Stimulated activated effector memory CD8-positive, alpha-beta T cell treated with anti-CD3 and anti-CD28 coated beads, Interleukin-12 subunit alpha, Interleukin-12 subunit beta, amount 100 ng/mL, for 72 hours (primary cell): ENCODE measurements at regions not wholly inside any gene's neighbourhood (a gene's known extent, or its start where the extent isn't known, plus 50 kb on each side); places are given as distances from the start of the nearest gene placed in this dataset.
A peak's percentile ranks its signal among the peaks of the same experiment; 100 is the strongest.
"Not testable (repeated sequence)": the region's sequence is repeated elsewhere in the genome, so short reads cannot be mapped to it uniquely, and the experiment has no call there.

Source experiments
- ATAC-seq: fragments of 150-1000 bp; cut with Tn5 transposase; 2 replicates; pipeline ENCODE4 v1.10.0; 2021
- DNase-seq, 2 donors: peaks; one replicate each; pipeline ENCODE4 v3.0.0; 2021 to 2022; ENCODE audit warnings: low spot score in 2 of 2
- H3K27ac Mint-ChIP-seq: one replicate; pipeline ENCODE4 v1.8.0; 2022; ENCODE audit warnings: mild to moderate bottlenecking, mixed read lengths
- H3K36me3 Mint-ChIP-seq: one replicate; pipeline ENCODE4 v1.8.0; 2022; ENCODE audit warnings: mild to moderate bottlenecking, mixed read lengths
- H3K4me1 Mint-ChIP-seq: one replicate; pipeline ENCODE4 v1.8.0; 2022; ENCODE audit warnings: mixed read lengths
- H3K4me3 Mint-ChIP-seq: one replicate; pipeline ENCODE4 v1.8.0; 2022; ENCODE audit warnings: mild to moderate bottlenecking, mixed read lengths
- H3K9me3 Mint-ChIP-seq: one replicate; pipeline ENCODE4 v1.8.0; 2022; ENCODE audit warnings: mixed read lengths

- no peaks in the 10 kb centered on the region for H3K36me3 Mint-ChIP-seq
- H3K4me1 Mint-ChIP-seq = no peaks in the 10 kb centered on the region
- H3K9me3 Mint-ChIP-seq = no peaks in the 10 kb centered on the region
- ATAC-seq = no peak
- no peak for DNase-seq
- H3K27ac Mint-ChIP-seq = no peak overlapping the region
- no peak overlapping the region for H3K4me3 Mint-ChIP-seq
Measured at GRCh38 chr10:90079819-90080218, 378.4 kb downstream of the KIF20B start.

- H3K27ac Mint-ChIP-seq, H3K4me1 Mint-ChIP-seq, H3K4me3 Mint-ChIP-seq, H3K36me3 Mint-ChIP-seq, DNase-seq, ATAC-seq, H3K9me3 Mint-ChIP-seq: not testable (repeated sequence)
Measured at GRCh38 chr10:90086606-90087190, 385.3 kb downstream of the KIF20B start.

- Mint-ChIP-seq H3K27ac (no peak overlapping the region), H3K9me3 (no peaks in the 10 kb centered on the region), H3K4me3 (no peak overlapping the region), H3K4me1 (no peaks in the 10 kb centered on the region), H3K36me3 (no peaks in the 10 kb centered on the region)
- no peak for DNase-seq
- peak; percentile 83 for ATAC-seq
Measured at GRCh38 chr10:90087197-90088023, 386.0 kb downstream of the KIF20B start.

- Mint-ChIP-seq H3K4me3 (no peak overlapping the region), H3K9me3 (no peaks in the 10 kb centered on the region), H3K36me3 (no peaks in the 10 kb centered on the region), H3K4me1 (no peaks in the 10 kb centered on the region), H3K27ac (no peak overlapping the region)
- ATAC-seq (no peak), DNase-seq (no peak)
Measured at GRCh38 chr10:90088024-90088317, 386.6 kb downstream of the KIF20B start.

- DNase-seq (no peak), ATAC-seq (no peak)
- H3K9me3 Mint-ChIP-seq = no peaks in the 10 kb centered on the region
- no peaks in the 10 kb centered on the region for H3K36me3 Mint-ChIP-seq
- no peak overlapping the region for H3K27ac Mint-ChIP-seq
- H3K4me3 Mint-ChIP-seq = no peak overlapping the region
- no peaks in the 10 kb centered on the region for H3K4me1 Mint-ChIP-seq
Measured at GRCh38 chr10:90089719-90090118, 388.3 kb downstream of the KIF20B start.

GRCh38 chr10:90096196-90096595 is 394.8 kb downstream of the KIF20B start:
- H3K4me3 Mint-ChIP-seq = no peak overlapping the region
- H3K9me3 Mint-ChIP-seq = no peaks in the 10 kb centered on the region
- no peak for DNase-seq
- no peak for ATAC-seq
- H3K36me3 Mint-ChIP-seq = no peaks in the 10 kb centered on the region
- H3K27ac Mint-ChIP-seq = no peak overlapping the region
- H3K4me1 Mint-ChIP-seq = no peaks in the 10 kb centered on the region

- H3K9me3 Mint-ChIP-seq, H3K36me3 Mint-ChIP-seq, H3K27ac Mint-ChIP-seq, H3K4me3 Mint-ChIP-seq, ATAC-seq, H3K4me1 Mint-ChIP-seq, DNase-seq: not testable (repeated sequence)
Measured at GRCh38 chr10:90107581-90107980, 406.2 kb downstream of the KIF20B start.

GRCh38 chr10:90111671-90112070 is 410.3 kb downstream of the KIF20B start:
- ATAC-seq = no peak
- Mint-ChIP-seq H3K27ac (no peak overlapping the region), H3K4me3 (no peak overlapping the region), H3K4me1 (no peaks in the 10 kb centered on the region), H3K9me3 (peaks cover 6% of the 10 kb centered on the region), H3K36me3 (no peaks in the 10 kb centered on the region)
- no peak for DNase-seq

- H3K4me1 Mint-ChIP-seq = no peaks in the 10 kb centered on the region
- ATAC-seq (no peak), DNase-seq (no peak)
Measured at GRCh38 chr10:90112681-90113080, 411.3 kb downstream of the KIF20B start.

GRCh38 chr10:90118567-90118966 is 417.2 kb downstream of the KIF20B start:
- not testable (repeated sequence) for H3K4me1 Mint-ChIP-seq, H3K4me3 Mint-ChIP-seq, DNase-seq, H3K27ac Mint-ChIP-seq, H3K36me3 Mint-ChIP-seq, ATAC-seq
- peaks cover 11% of the 10 kb centered on the region for H3K9me3 Mint-ChIP-seq

More at GRCh38 chr10:90112681-90113080, 411.3 kb downstream of the KIF20B start:
- Mint-ChIP-seq H3K4me3 (no peak overlapping the region), H3K36me3 (no peaks in the 10 kb centered on the region), H3K9me3 (peaks cover 10% of the 10 kb centered on the region), H3K27ac (no peak overlapping the region)

GRCh38 chr10:90119631-90120280 is 418.4 kb downstream of the KIF20B start:
- not testable (repeated sequence) for H3K4me3 Mint-ChIP-seq, H3K27ac Mint-ChIP-seq, DNase-seq, ATAC-seq, H3K36me3 Mint-ChIP-seq, H3K4me1 Mint-ChIP-seq
- peaks cover 11% of the 10 kb centered on the region for H3K9me3 Mint-ChIP-seq

GRCh38 chr10:90125456-90126255 is 424.3 kb downstream of the KIF20B start:
- H3K36me3 Mint-ChIP-seq = no peaks in the 10 kb centered on the region
- H3K27ac Mint-ChIP-seq = no peak overlapping the region
- no peak overlapping the region for H3K4me3 Mint-ChIP-seq
- peaks cover 4% of the 10 kb centered on the region for H3K9me3 Mint-ChIP-seq
- ATAC-seq = no peak
- no peaks in the 10 kb centered on the region for H3K4me1 Mint-ChIP-seq
- DNase-seq = no peak

- no peak for ATAC-seq
- no peak for DNase-seq
- H3K27ac Mint-ChIP-seq = no peak overlapping the region
- no peaks in the 10 kb centered on the region for H3K36me3 Mint-ChIP-seq
- H3K9me3 Mint-ChIP-seq = peaks cover 4% of the 10 kb centered on the region
- H3K4me3 Mint-ChIP-seq = no peak overlapping the region
- no peaks in the 10 kb centered on the region for H3K4me1 Mint-ChIP-seq
Measured at GRCh38 chr10:90126256-90126595, 424.8 kb downstream of the KIF20B start.

- Mint-ChIP-seq H3K27ac (no peak overlapping the region), H3K4me3 (no peak overlapping the region), H3K4me1 (no peaks in the 10 kb centered on the region), H3K36me3 (no peaks in the 10 kb centered on the region), H3K9me3 (peaks cover 4% of the 10 kb centered on the region)
- ATAC-seq = no peak
- no peak for DNase-seq
Measured at GRCh38 chr10:90130321-90131086, 429.1 kb downstream of the KIF20B start.

GRCh38 chr10:90133606-90134005 is 432.2 kb downstream of the KIF20B start:
- H3K4me3 Mint-ChIP-seq = no peak overlapping the region
- H3K27ac Mint-ChIP-seq = no peak overlapping the region
- no peak for ATAC-seq
- DNase-seq = no peak
- H3K9me3 Mint-ChIP-seq = peaks cover 10% of the 10 kb centered on the region
- no peaks in the 10 kb centered on the region for H3K4me1 Mint-ChIP-seq
- H3K36me3 Mint-ChIP-seq = no peaks in the 10 kb centered on the region
